WTC11 (cell line): ENCODE measurements at regions not wholly inside any gene's neighbourhood (a gene's known extent, or its start where the extent isn't known, plus 50 kb on each side); places are given as distances from the start of the nearest gene placed in this dataset.

Experiments
- TF ChIP-seq, protein P1 (sequence below): fragments of 200-600 bp; IDR thresholded peaks from 2 replicates; pipeline ENCODE4 v1.8.0; 2022; ENCODE audit warnings: antibody characterized with exemption
- TF ChIP-seq, protein P2 (sequence below): sonication (generic); formaldehyde crosslinking; IDR thresholded peaks from 2 replicates; pipeline ENCODE4 v1.8.1; 2022; ENCODE audit warnings: mild to moderate bottlenecking, moderate library complexity, missing genetic modification reagents
- TF ChIP-seq, protein P3 (sequence below): sonication (generic); formaldehyde crosslinking; IDR thresholded peaks from 2 replicates; pipeline ENCODE4 v1.8.0; 2022; ENCODE audit warnings: mild to moderate bottlenecking, missing genetic modification reagents
- TF ChIP-seq, protein P4 (sequence below): sonication (generic); formaldehyde crosslinking; IDR thresholded peaks from 2 replicates; pipeline ENCODE4 v1.8.1; 2023; ENCODE audit warnings: mild to moderate bottlenecking, missing genetic modification reagents, moderate library complexity
- TF ChIP-seq, protein P5 (sequence below): sonication (generic); formaldehyde crosslinking; IDR thresholded peaks from 2 replicates; pipeline ENCODE4 v1.8.0; 2022; ENCODE audit warnings: mild to moderate bottlenecking, missing genetic modification reagents
- TF ChIP-seq, protein P6 (sequence below): fragments of 250-450 bp; sonication (Bioruptor Pico); IDR thresholded peaks from 2 replicates; pipeline ENCODE4 v2.1.2; 2022; ENCODE audit warnings: mild to moderate bottlenecking, moderate library complexity
- TF ChIP-seq, protein P7 (sequence below): sonication (generic); formaldehyde crosslinking; IDR thresholded peaks from 2 replicates; pipeline ENCODE4 v1.8.0; 2023; ENCODE audit warnings: missing genetic modification reagents
- TF ChIP-seq, protein P8 (sequence below): sonication (generic); formaldehyde crosslinking; conservative IDR thresholded peaks from 2 replicates; pipeline ENCODE4 v1.8.1; 2022; ENCODE audit warnings: mild to moderate bottlenecking, missing genetic modification reagents

DNA sequence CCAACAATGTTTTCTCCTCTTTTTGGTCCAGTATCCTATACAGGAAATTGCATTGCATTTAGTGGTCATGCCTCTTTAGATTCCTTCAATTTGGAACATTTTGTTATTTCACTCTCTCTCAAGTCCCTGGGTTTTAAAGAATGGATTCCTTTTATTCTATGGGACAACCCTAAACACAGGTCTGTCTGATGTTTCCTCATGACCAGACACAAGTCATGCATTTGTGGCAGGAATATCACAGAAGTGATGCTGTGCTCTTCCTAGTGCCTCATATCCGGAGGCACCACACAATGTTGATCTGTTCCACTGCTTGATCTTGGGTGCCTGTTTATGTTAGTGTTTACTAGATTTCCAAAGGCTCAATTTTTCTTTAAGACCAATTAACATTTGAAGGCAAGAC lies 69.7 kb upstream of the H2AZ1 start:
- TF ChIP-seq, protein P1, sequence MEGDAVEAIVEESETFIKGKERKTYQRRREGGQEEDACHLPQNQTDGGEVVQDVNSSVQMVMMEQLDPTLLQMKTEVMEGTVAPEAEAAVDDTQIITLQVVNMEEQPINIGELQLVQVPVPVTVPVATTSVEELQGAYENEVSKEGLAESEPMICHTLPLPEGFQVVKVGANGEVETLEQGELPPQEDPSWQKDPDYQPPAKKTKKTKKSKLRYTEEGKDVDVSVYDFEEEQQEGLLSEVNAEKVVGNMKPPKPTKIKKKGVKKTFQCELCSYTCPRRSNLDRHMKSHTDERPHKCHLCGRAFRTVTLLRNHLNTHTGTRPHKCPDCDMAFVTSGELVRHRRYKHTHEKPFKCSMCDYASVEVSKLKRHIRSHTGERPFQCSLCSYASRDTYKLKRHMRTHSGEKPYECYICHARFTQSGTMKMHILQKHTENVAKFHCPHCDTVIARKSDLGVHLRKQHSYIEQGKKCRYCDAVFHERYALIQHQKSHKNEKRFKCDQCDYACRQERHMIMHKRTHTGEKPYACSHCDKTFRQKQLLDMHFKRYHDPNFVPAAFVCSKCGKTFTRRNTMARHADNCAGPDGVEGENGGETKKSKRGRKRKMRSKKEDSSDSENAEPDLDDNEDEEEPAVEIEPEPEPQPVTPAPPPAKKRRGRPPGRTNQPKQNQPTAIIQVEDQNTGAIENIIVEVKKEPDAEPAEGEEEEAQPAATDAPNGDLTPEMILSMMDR, result no peak
- TF ChIP-seq, protein P2, sequence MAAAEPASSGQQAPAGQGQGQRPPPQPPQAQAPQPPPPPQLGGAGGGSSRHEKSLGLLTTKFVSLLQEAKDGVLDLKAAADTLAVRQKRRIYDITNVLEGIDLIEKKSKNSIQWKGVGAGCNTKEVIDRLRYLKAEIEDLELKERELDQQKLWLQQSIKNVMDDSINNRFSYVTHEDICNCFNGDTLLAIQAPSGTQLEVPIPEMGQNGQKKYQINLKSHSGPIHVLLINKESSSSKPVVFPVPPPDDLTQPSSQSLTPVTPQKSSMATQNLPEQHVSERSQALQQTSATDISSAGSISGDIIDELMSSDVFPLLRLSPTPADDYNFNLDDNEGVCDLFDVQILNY (CRISPR knock-in tag), result no peak
- TF ChIP-seq, protein P3, sequence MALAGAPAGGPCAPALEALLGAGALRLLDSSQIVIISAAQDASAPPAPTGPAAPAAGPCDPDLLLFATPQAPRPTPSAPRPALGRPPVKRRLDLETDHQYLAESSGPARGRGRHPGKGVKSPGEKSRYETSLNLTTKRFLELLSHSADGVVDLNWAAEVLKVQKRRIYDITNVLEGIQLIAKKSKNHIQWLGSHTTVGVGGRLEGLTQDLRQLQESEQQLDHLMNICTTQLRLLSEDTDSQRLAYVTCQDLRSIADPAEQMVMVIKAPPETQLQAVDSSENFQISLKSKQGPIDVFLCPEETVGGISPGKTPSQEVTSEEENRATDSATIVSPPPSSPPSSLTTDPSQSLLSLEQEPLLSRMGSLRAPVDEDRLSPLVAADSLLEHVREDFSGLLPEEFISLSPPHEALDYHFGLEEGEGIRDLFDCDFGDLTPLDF (CRISPR knock-in tag), result no peak
- TF ChIP-seq, protein P4, sequence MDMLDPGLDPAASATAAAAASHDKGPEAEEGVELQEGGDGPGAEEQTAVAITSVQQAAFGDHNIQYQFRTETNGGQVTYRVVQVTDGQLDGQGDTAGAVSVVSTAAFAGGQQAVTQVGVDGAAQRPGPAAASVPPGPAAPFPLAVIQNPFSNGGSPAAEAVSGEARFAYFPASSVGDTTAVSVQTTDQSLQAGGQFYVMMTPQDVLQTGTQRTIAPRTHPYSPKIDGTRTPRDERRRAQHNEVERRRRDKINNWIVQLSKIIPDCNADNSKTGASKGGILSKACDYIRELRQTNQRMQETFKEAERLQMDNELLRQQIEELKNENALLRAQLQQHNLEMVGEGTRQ (CRISPR knock-in tag), result no peak
- TF ChIP-seq, protein P5, sequence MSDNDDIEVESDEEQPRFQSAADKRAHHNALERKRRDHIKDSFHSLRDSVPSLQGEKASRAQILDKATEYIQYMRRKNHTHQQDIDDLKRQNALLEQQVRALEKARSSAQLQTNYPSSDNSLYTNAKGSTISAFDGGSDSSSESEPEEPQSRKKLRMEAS (CRISPR knock-in tag), result no peak
- TF ChIP-seq, protein P6, sequence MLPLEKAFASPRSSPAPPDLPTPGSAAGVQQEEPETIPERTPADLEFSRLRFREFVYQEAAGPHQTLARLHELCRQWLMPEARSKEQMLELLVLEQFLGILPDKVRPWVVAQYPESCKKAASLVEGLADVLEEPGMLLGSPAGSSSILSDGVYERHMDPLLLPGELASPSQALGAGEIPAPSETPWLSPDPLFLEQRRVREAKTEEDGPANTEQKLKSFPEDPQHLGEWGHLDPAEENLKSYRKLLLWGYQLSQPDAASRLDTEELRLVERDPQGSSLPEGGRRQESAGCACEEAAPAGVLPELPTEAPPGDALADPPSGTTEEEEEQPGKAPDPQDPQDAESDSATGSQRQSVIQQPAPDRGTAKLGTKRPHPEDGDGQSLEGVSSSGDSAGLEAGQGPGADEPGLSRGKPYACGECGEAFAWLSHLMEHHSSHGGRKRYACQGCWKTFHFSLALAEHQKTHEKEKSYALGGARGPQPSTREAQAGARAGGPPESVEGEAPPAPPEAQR (CRISPR knock-in tag), result no peak
- TF ChIP-seq, protein P7, sequence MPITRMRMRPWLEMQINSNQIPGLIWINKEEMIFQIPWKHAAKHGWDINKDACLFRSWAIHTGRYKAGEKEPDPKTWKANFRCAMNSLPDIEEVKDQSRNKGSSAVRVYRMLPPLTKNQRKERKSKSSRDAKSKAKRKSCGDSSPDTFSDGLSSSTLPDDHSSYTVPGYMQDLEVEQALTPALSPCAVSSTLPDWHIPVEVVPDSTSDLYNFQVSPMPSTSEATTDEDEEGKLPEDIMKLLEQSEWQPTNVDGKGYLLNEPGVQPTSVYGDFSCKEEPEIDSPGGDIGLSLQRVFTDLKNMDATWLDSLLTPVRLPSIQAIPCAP (CRISPR knock-in tag), result no peak
- TF ChIP-seq, protein P8, sequence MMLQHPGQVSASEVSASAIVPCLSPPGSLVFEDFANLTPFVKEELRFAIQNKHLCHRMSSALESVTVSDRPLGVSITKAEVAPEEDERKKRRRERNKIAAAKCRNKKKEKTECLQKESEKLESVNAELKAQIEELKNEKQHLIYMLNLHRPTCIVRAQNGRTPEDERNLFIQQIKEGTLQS, result no peak
